ENCODE measurements at regions not wholly inside any gene's neighbourhood (a gene's known extent, or its start where the extent isn't known, plus 50 kb on each side); places are given as distances from the start of the nearest gene placed in this dataset.

DNA sequence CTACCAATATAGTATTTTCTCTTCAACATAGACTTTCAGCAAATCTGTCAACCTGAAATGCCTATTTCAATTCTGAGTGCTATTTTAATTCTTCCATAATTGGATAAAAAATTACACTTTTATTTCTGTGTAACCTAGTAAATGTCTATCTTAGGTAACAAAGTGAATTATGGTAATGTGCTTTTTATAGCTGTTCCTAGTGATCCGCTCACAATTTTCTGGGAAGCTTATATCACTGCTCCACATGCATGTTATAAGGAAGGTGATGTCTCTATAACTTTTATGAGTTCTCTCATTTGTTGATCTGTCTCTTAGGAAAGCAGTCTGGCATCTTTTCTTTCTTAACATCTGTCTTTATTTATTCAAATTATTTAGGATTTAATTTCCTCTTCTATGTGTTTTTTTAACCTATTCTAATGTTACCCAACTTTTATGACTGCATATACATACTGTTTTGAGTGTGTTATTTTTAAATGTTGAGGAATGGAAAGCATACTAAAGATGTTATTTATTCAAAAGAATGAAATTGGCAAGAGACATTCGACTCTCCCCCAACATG is 777.1 kb upstream of the MDGA2 start:
- Histone ChIP-seq H3K36me3 (no peaks in the 10 kb centered on the region), H3K4me1 (no peaks in the 10 kb centered on the region), H3K27ac (no peak overlapping the region), H3K9me3 (no peaks in the 10 kb centered on the region), H3K4me3 (no peak overlapping the region), H3K27me3 (no peaks in the 10 kb centered on the region)
- TF ChIP-seq, protein P1, sequence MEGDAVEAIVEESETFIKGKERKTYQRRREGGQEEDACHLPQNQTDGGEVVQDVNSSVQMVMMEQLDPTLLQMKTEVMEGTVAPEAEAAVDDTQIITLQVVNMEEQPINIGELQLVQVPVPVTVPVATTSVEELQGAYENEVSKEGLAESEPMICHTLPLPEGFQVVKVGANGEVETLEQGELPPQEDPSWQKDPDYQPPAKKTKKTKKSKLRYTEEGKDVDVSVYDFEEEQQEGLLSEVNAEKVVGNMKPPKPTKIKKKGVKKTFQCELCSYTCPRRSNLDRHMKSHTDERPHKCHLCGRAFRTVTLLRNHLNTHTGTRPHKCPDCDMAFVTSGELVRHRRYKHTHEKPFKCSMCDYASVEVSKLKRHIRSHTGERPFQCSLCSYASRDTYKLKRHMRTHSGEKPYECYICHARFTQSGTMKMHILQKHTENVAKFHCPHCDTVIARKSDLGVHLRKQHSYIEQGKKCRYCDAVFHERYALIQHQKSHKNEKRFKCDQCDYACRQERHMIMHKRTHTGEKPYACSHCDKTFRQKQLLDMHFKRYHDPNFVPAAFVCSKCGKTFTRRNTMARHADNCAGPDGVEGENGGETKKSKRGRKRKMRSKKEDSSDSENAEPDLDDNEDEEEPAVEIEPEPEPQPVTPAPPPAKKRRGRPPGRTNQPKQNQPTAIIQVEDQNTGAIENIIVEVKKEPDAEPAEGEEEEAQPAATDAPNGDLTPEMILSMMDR (IDR thresholded peaks at IDR 0.05) = no peak
- intact Hi-C loops (cut with DNase I; ENCODE audit: low total_unique reads) (no loop called here), in situ Hi-C loops (cut with MboI; ENCODE audit: low pct_ligation_motif_present in 1 of 4, low pct_unique_long_range_greater_than_20kb in 1 of 4, low sequenced_read_pairs in 3 of 4) (no loop called here)
- DNase-seq = no peak
- WGBS, 2 donors (ENCODE audit: low coverage in 1 of 2) = 56 to 77% methylated on average over 2 of the region's 2 CpGs

DNA sequence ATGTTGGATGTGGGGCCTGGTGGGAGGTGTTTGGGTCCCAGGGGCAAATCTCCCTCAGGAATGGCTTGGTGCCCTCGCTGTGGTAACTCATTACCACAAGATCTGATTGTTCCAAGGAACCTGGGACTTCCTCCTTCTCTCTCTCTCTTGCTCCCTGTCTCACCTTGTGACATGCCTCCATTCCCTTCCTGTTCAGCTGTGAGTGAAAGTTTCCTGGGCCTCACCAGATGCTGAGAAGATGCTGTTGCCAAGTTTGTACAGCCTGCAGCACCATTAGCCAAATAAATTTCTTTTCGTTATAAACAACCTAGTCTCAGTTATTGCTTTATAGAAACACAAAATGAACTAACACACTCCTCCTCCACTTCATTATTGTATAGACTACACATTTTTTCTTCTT is 759.8 kb upstream of the MDGA2 start:
- WGBS, 2 donors (ENCODE audit: low coverage in 1 of 2) = 37 to 71% methylated on average over 1 to 2 of the region's 2 CpGs
- Histone ChIP-seq H3K27me3 (no peaks in the 10 kb centered on the region), H3K36me3 (no peaks in the 10 kb centered on the region), H3K4me1 (no peaks in the 10 kb centered on the region), H3K4me3 (no peak overlapping the region), H3K9me3 (no peaks in the 10 kb centered on the region), H3K27ac (no peak overlapping the region)
- intact Hi-C loops (cut with DNase I; ENCODE audit: low total_unique reads) (no loop called here), in situ Hi-C loops (cut with MboI; ENCODE audit: low pct_ligation_motif_present in 1 of 4, low pct_unique_long_range_greater_than_20kb in 1 of 4, low sequenced_read_pairs in 3 of 4) (no loop called here)
- no peak for DNase-seq
- TF ChIP-seq, protein P1 (IDR thresholded peaks at IDR 0.05) = no peak
- no peak for TF ChIP-seq EP300 (IDR thresholded peaks at IDR 0.05; ENCODE audit: low read depth)
- TF ChIP-seq POLR2AphosphoS5 (IDR thresholded peaks at IDR 0.05) = no peak
- TF ChIP-seq POLR2A (IDR thresholded peaks at IDR 0.05) = no peak

DNA sequence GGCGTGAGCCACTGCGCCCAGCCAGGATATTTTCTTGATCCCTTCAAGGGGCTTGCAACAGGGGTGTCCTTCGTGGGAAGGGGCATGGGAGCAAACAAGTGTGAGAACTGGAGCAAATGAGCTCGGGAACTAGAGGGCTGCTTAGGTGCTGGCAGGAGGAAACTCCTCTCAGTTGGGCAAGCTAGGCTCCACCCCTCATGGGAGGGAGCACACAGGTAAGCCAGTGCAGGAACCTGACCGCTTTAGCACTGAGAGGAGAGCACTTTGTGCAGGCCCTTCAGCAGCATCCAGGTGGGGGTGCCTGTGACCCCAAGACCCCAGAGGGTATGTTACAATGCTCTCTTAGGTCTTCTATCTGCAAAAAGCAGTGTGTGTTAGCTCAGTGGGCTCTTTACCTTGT is 755.4 kb upstream of the MDGA2 start:
- H3K4me3 ChIP-seq = no peak overlapping the region
- intact Hi-C loops (cut with DNase I; ENCODE audit: low total_unique reads) = no loop called here
- H3K9me3 ChIP-seq = no peaks in the 10 kb centered on the region
- no peak overlapping the region for H3K27ac ChIP-seq
- WGBS, 2 donors (ENCODE audit: low coverage in 1 of 2) = 47 to 74% methylated on average over 2 to 5 of the region's 5 CpGs
- no peaks in the 10 kb centered on the region for H3K27me3 ChIP-seq
- H3K36me3 ChIP-seq = no peaks in the 10 kb centered on the region
- H3K4me1 ChIP-seq = no peaks in the 10 kb centered on the region
- DNase-seq = no peak
- TF ChIP-seq EP300 (IDR thresholded peaks at IDR 0.05; ENCODE audit: low read depth) (no peak), POLR2AphosphoS5 (IDR thresholded peaks at IDR 0.05) (no peak), POLR2A (IDR thresholded peaks at IDR 0.05) (no peak)
- TF ChIP-seq, protein P1 (IDR thresholded peaks at IDR 0.05) = no peak
- in situ Hi-C loops (cut with MboI; ENCODE audit: low pct_ligation_motif_present in 1 of 4, low pct_unique_long_range_greater_than_20kb in 1 of 4, low sequenced_read_pairs in 3 of 4) = no loop called here

DNA sequence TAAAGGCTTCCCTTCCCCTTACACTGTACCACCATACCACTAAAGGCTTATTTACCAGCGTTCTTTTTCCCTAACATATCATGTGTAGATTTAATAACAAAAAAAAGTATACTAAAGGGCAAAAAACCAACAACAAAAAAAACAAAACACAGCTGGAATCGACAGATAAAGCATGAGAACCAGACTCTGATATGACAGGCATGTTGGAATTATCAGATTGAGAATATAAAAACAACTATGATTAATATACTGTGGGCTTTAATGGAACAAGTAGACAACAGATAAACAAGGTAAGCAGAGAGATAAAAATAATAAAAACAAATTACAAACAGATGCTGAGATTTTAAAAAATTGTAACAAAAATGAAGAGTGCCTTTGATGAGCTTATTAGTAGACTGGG is 754.1 kb upstream of the MDGA2 start:
- H3K36me3 ChIP-seq = no peaks in the 10 kb centered on the region
- intact Hi-C loops (cut with DNase I; ENCODE audit: low total_unique reads) = no loop called here

More for the DNA sequence above, 754.1 kb upstream of the MDGA2 start:
- in situ Hi-C loops (cut with MboI; ENCODE audit: low pct_ligation_motif_present in 1 of 4, low pct_unique_long_range_greater_than_20kb in 1 of 4, low sequenced_read_pairs in 3 of 4) = no loop called here
- TF ChIP-seq POLR2A (IDR thresholded peaks at IDR 0.05) (no peak), EP300 (IDR thresholded peaks at IDR 0.05; ENCODE audit: low read depth) (no peak), POLR2AphosphoS5 (IDR thresholded peaks at IDR 0.05) (no peak)
- TF ChIP-seq, protein P1 (IDR thresholded peaks at IDR 0.05) = no peak
- no peaks in the 10 kb centered on the region for H3K9me3 ChIP-seq
- no peak overlapping the region for H3K27ac ChIP-seq
- 48 to 67% methylated on average over 2 of the region's 2 CpGs for WGBS, 2 donors (ENCODE audit: low coverage in 1 of 2)
- H3K4me1 ChIP-seq = no peaks in the 10 kb centered on the region
- H3K4me3 ChIP-seq = no peak overlapping the region
- H3K27me3 ChIP-seq = no peaks in the 10 kb centered on the region
- DNase-seq = no peak
